ENCODE measurements at regions not wholly inside any gene's neighbourhood (a gene's known extent, or its start where the extent isn't known, plus 50 kb on each side); places are given as distances from the start of the nearest gene placed in this dataset.
"Not testable (repeated sequence)": the region's sequence is repeated elsewhere in the genome, so short reads cannot be mapped to it uniquely, and the experiment has no call there.

GRCh38 chr5:124619121-124619520 is 127.3 kb downstream of the ZNF608 start:
- no peak for DNase-seq (ENCODE audit: low read depth)

- no peak for DNase-seq (ENCODE audit: low read depth)
Observed at GRCh38 chr5:124617787-124618186, 128.7 kb downstream of the ZNF608 start.

- no peak for DNase-seq (ENCODE audit: low read depth)
Observed at GRCh38 chr5:124614836-124615385, 131.5 kb downstream of the ZNF608 start.

GRCh38 chr5:124614105-124614504 is 132.3 kb downstream of the ZNF608 start:
- DNase-seq (ENCODE audit: low read depth), result no peak

- no peak for DNase-seq (ENCODE audit: low read depth)
Observed at GRCh38 chr5:124613273-124613953, 133.0 kb downstream of the ZNF608 start.

- no peak for DNase-seq (ENCODE audit: low read depth)
Observed at GRCh38 chr5:124612023-124612422, 134.4 kb downstream of the ZNF608 start.

GRCh38 chr5:124611262-124611661 is 135.2 kb downstream of the ZNF608 start:
- DNase-seq (ENCODE audit: low read depth), result not testable (repeated sequence)

GRCh38 chr5:124609685-124610084 is 136.8 kb downstream of the ZNF608 start:
- not testable (repeated sequence) for DNase-seq (ENCODE audit: low read depth)

- DNase-seq (ENCODE audit: low read depth), result no peak
Observed at GRCh38 chr5:124606543-124606942, 139.9 kb downstream of the ZNF608 start.

GRCh38 chr5:124606093-124606492 is 140.3 kb downstream of the ZNF608 start:
- DNase-seq (ENCODE audit: low read depth), result no peak

- no peak for DNase-seq (ENCODE audit: low read depth)
Observed at GRCh38 chr5:124605541-124605940, 140.9 kb downstream of the ZNF608 start.

GRCh38 chr5:124604419-124604818 is 142.0 kb downstream of the ZNF608 start:
- DNase-seq (ENCODE audit: low read depth), result no peak

GRCh38 chr5:124602925-124603650 is 143.4 kb downstream of the ZNF608 start:
- no peak for DNase-seq (ENCODE audit: low read depth)

- peak; percentile 89 for DNase-seq (ENCODE audit: low read depth)
Observed at GRCh38 chr5:124599028-124599973, 147.1 kb downstream of the ZNF608 start.

GRCh38 chr5:124596595-124597421 is 149.6 kb downstream of the ZNF608 start:
- peak; percentile 88 for DNase-seq (ENCODE audit: low read depth)

GRCh38 chr5:124593952-124594351 is 152.5 kb downstream of the ZNF608 start:
- DNase-seq (ENCODE audit: low read depth), result no peak

GRCh38 chr5:124592891-124593290 is 153.5 kb downstream of the ZNF608 start:
- no peak for DNase-seq (ENCODE audit: low read depth)

- DNase-seq (ENCODE audit: low read depth), result no peak
Observed at GRCh38 chr5:124591583-124591982, 154.9 kb downstream of the ZNF608 start.

- no peak for DNase-seq (ENCODE audit: low read depth)
Observed at GRCh38 chr5:124590686-124591085, 155.8 kb downstream of the ZNF608 start.

GRCh38 chr5:124587280-124587679 is 159.2 kb downstream of the ZNF608 start:
- DNase-seq (ENCODE audit: low read depth), result no peak

- no peak for DNase-seq (ENCODE audit: low read depth)
Observed at GRCh38 chr5:124584991-124585715, 161.3 kb downstream of the ZNF608 start.

All from amniotic epithelial cell (primary cell).